ENCODE measurements at regions not wholly inside any gene's neighbourhood (a gene's known extent, or its start where the extent isn't known, plus 50 kb on each side); places are given as distances from the start of the nearest gene placed in this dataset.
A peak's percentile ranks its signal among the peaks of the same experiment; 100 is the strongest.

DNA sequence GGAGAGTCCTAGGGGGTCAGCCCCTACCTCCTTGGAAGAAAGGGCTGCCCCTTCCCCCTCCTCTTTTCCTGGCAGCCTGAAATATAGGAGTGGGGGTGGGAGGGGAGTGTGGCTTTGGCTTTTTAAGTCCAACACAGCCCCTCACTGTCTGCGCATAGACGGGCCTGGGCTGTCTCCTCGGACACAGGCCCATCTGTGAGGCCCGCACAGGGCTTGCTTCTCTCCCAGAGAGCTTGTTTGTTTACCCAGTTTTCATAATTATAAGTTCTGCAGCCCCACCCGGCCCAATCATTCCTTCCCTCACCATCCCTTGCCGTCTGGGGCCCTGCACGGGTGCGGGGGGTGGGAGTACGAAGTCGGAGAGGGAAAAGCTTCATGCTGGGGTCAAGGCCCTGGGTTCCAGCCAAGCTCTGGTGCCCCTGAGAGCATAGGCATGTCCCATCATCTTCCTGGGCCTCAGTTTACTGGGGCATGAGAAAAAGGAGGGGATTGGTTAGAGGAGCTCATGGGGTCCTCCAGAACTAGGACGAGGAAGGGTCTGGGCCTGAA lies 54.0 kb upstream of the STXBP1 start:
- Histone ChIP-seq H3K56ac (ENCODE audit: extremely low read depth, insufficient read depth, low read length) (peak overlapping the region; percentile 62), H3K4me3 (ENCODE audit: insufficient read depth, low read depth, low read length) (no peak overlapping the region), H3K23ac (ENCODE audit: low read depth, low read length) (peak overlapping the region; percentile 93), H2BK5ac (ENCODE audit: low read depth, low read length, poor library complexity, severe bottlenecking) (peak overlapping the region; percentile 64), H3K9me1 (ENCODE audit: insufficient read depth, low read length) (peaks cover 41% of the 10 kb centered on the region), H3K4me2 (ENCODE audit: low read depth, low read length) (peak overlapping the region; percentile 29), H4K91ac (ENCODE audit: insufficient read depth, low read depth, low read length) (peak overlapping the region; percentile 77), H3K27me3 (ENCODE audit: control insufficient read depth, insufficient read depth, low read length) (no peaks in the 10 kb centered on the region), H3K14ac (replicated peaks; ENCODE audit: low read depth, low read length) (peak overlapping the region; percentile 88), H4K5ac (ENCODE audit: low read depth, low read length) (peak overlapping the region; percentile 65), H2AK5ac (ENCODE audit: low read depth, low read length) (peak overlapping the region; percentile 87), H2BK120ac (ENCODE audit: low read depth, low read length) (peak overlapping the region; percentile 79), H3K4me1 (ENCODE audit: control insufficient read depth, insufficient read depth, low read length) (peaks cover 75% of the 10 kb centered on the region), H3K36me3 (ENCODE audit: control insufficient read depth, insufficient read depth, low read length) (peaks cover 44% of the 10 kb centered on the region), H3K9me3 (ENCODE audit: control insufficient read depth, insufficient read depth, low read length) (no peaks in the 10 kb centered on the region), H4K20me1 (ENCODE audit: insufficient read depth, low read length) (peaks cover 93% of the 10 kb centered on the region), H2BK15ac (ENCODE audit: low read depth, low read length) (peak overlapping the region; percentile 26; the same call in 1 of the 3 replicates), H3K9ac (ENCODE audit: low read depth, low read length) (peak overlapping the region; percentile 68), H3K27ac (ENCODE audit: insufficient read depth, low read length) (peak overlapping the region; percentile 89), H2BK20ac (ENCODE audit: low read depth, low read length) (peak overlapping the region; percentile 64; the same call in 1 of the 2 replicates), H3K18ac (ENCODE audit: low read depth, low read length) (peak overlapping the region; percentile 80), H2AK9ac (replicated peaks; ENCODE audit: low read depth, low read length, poor library complexity) (peak overlapping the region; percentile 95), H3K79me1 (ENCODE audit: low read depth in 1 of 2, low read length in 2 of 2) (peaks cover 6 to 82% of the 10 kb centered on the region in 2 experiments), H2AFZ (replicated peaks; ENCODE audit: low read length, poor library complexity) (no peak overlapping the region), H3K4ac (ENCODE audit: low read depth, low read length) (peak overlapping the region; percentile 92), H4K8ac (ENCODE audit: low read depth in 2 of 2, low read length in 2 of 2) (peak overlapping the region; percentile 73 to 82)
- no CpG with 5 or more reads among the region's 11 CpGs for WGBS, 2 experiments (ENCODE audit: extremely low coverage in 2 of 2, insufficient read length in 1 of 2)
- intact Hi-C loops (cut with micrococcal nuclease), result no loop called here
- no peak for DNase-seq
- peak; percentile 2 for ATAC-seq (ENCODE audit: low read depth)
- TF ChIP-seq MAZ (IDR thresholded peaks at IDR 0.05; ENCODE audit: borderline replicate concordance, low read depth, low read length) (no peak), RFX5 (IDR thresholded peaks at IDR 0.05; ENCODE audit: low read depth, low read length) (no peak), RCOR1 (IDR thresholded peaks at IDR 0.05; ENCODE audit: insufficient replicate concordance, low read length) (no peak), USF2 (IDR thresholded peaks at IDR 0.05; ENCODE audit: low read depth, low read length) (no peak), NFE2L2 (IDR thresholded peaks at IDR 0.05; ENCODE audit: low read depth, low read length) (no peak), RAD21 (IDR thresholded peaks at IDR 0.05; ENCODE audit: low read length) (no peak), SMC3 (IDR thresholded peaks at IDR 0.05; ENCODE audit: low read depth, low read length) (no peak), FOS (IDR thresholded peaks at IDR 0.05; ENCODE audit: low read depth, low read length) (no peak)
- dilution Hi-C loops (cut with HindIII; ENCODE audit: low sequenced_read_pairs, unreplicated experiment), result no loop called here
- ChIA-PET POLR2A (ENCODE audit: unreplicated experiment) (interaction anchor here (1.3 kb wide), 1 partner anchor 26 kb away, joined by 4 read pairs; no protein-coding TSS in a partner anchor), CTCF (interaction anchor here (1.5 kb wide), 1 partner anchor 33 kb away, joined by 6 read pairs; no protein-coding TSS in a partner anchor)
- no TSS peak for BruUV-seq (replicated peaks)
- in situ Hi-C loops (cut with MboI; ENCODE audit: low sequenced_read_pairs), result no loop called here

All from IMR-90 (cell line).